Activated naive CD4-positive, alpha-beta T cell treated with anti-CD3 and anti-CD28 coated beads for 36 hours (primary cell): ENCODE measurements at regions not wholly inside any gene's neighbourhood (a gene's known extent, or its start where the extent isn't known, plus 50 kb on each side); places are given as distances from the start of the nearest gene placed in this dataset.
"Not testable (repeated sequence)": the region's sequence is repeated elsewhere in the genome, so short reads cannot be mapped to it uniquely, and the experiment has no call there.

Experiments used
- CTCF ChIA-PET: fragments of 350-600 bp; sonication (Branson Sonifier 250); formaldehyde crosslinking; loops from one replicate; lab custom pipeline; 2021; ENCODE audit warnings: antibody characterized with exemption; lab: Charles Lee
- DNase-seq: peaks from one replicate; pipeline ENCODE4 v3.0.0-alpha.2; 2020
- H3K27ac Mint-ChIP-seq: one replicate; pipeline ENCODE4 v1.8.0; 2021; ENCODE audit warnings: mild to moderate bottlenecking, mixed read lengths
- H3K27me3 Mint-ChIP-seq: one replicate; pipeline ENCODE4 v1.8.0; 2021; ENCODE audit warnings: low read depth, mixed read lengths
- H3K36me3 Mint-ChIP-seq: one replicate; pipeline ENCODE4 v1.8.0; 2021; ENCODE audit warnings: low read depth, mixed read lengths
- H3K4me1 Mint-ChIP-seq: one replicate; pipeline ENCODE4 v1.8.0; 2021; ENCODE audit warnings: low read depth, mixed read lengths
- H3K4me3 Mint-ChIP-seq: one replicate; pipeline ENCODE4 v1.8.0; 2021; ENCODE audit warnings: mild to moderate bottlenecking, moderate library complexity, mixed read lengths
- H3K9me3 Mint-ChIP-seq: one replicate; pipeline ENCODE4 v1.8.0; 2021; ENCODE audit warnings: mixed read lengths
- intact Hi-C: fragments of 100-400 bp; cut with micrococcal nuclease; formaldehyde crosslinking; loops from one replicate; pipeline ENCODE4 v1.15.1; 2023

DNA sequence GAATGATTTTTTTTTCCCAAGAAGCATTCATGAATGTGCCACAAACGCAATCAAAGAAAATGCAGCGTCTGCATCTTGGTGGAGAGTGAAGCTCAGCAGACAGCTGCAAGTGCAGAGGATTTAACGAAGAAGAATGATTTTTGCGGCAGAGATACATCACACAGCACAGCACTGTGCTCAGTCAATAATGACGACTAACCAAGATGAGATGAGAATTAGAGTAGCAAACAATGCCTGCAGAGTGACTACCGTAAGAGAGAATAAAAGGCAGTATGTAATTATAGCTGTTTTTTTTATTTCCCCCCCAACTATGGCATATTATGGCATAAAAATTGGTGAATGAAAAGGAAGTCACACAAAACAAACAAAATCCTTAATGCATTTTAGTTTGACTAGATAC, 218.0 kb upstream of the ROBO1 start:
- H3K27me3 Mint-ChIP-seq, result no peaks in the 10 kb centered on the region
- H3K9me3 Mint-ChIP-seq, result peaks cover 20% of the 10 kb centered on the region
- no peak overlapping the region for H3K27ac Mint-ChIP-seq
- peaks cover 3% of the 10 kb centered on the region for H3K36me3 Mint-ChIP-seq
- CTCF ChIA-PET, result no interaction called here
- DNase-seq, result no peak
- no peak overlapping the region for H3K4me3 Mint-ChIP-seq
- intact Hi-C loops, result no loop called here
- H3K4me1 Mint-ChIP-seq, result no peaks in the 10 kb centered on the region

DNA sequence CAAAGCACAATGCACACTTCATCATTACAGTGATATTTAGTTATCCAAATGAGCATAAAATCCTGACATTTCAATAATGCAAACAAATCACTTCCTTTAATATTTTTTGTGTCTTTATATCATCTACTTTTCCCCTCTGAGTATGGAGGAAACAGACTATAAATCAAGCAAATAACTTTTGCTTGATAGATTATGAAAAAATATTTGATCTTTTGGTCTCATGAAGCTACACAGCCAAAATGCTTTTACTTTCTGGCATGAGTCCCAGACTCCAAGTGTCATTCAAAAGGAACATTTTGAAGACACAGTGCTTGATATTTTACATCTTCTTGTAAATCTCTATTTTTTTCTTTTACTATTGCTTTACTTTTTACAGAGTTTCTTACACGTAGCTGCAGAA, 215.3 kb upstream of the ROBO1 start:
- no peak for DNase-seq
- H3K4me3 Mint-ChIP-seq, result no peak overlapping the region
- intact Hi-C loops, result no loop called here
- CTCF ChIA-PET, result no interaction called here
- peaks cover 16% of the 10 kb centered on the region for H3K9me3 Mint-ChIP-seq
- no peaks in the 10 kb centered on the region for H3K27me3 Mint-ChIP-seq
- H3K4me1 Mint-ChIP-seq, result no peaks in the 10 kb centered on the region
- H3K36me3 Mint-ChIP-seq, result no peaks in the 10 kb centered on the region
- no peak overlapping the region for H3K27ac Mint-ChIP-seq

GRCh38 chr3:79979990-79980389, 212.2 kb upstream of the ROBO1 start:
- Mint-ChIP-seq H3K4me1 (no peaks in the 10 kb centered on the region), H3K9me3 (peaks cover 15% of the 10 kb centered on the region), H3K27me3 (no peaks in the 10 kb centered on the region), H3K27ac (no peak overlapping the region), H3K4me3 (no peak overlapping the region), H3K36me3 (no peaks in the 10 kb centered on the region)
- intact Hi-C loops, result no loop called here
- CTCF ChIA-PET, result no interaction called here
- DNase-seq, result no peak

GRCh38 chr3:79976466-79976865, 208.7 kb upstream of the ROBO1 start:
- Mint-ChIP-seq H3K27me3 (no peaks in the 10 kb centered on the region), H3K4me1 (no peaks in the 10 kb centered on the region), H3K9me3 (peaks cover 12% of the 10 kb centered on the region), H3K36me3 (no peaks in the 10 kb centered on the region), H3K27ac (no peak overlapping the region), H3K4me3 (no peak overlapping the region)
- DNase-seq, result no peak
- intact Hi-C loops, result no loop called here
- CTCF ChIA-PET, result no interaction called here

DNA sequence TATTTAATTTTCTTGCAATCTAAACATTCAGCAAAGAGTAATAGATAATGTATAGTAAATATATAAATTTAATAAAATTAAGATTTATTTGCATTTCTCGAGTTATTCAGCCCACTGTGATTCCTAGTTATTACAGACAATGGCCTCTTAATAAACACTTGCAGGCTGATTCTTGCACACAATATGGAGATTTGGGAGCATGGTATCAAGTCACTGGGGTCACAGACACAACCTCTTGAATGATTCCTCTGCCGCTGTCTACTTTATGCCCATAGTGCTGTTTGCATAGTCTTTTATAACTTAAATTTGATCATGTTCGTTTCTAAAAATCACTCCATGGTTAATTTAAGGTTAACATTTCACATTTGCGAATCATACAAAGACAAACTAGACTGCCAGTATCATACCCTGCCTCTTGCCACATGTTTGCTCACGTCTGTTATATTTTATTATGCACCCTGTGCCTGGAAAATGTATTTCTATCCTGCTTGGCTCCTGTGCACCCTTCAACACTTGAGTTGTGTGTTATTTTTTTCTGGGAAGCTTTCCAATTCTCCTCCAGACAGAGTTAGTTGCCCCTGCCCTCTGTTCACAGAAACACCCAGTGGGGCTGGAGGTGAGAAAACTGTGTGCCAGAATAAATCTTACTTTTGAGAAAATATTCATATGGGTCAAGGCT, 206.3 kb upstream of the ROBO1 start:
- H3K27ac Mint-ChIP-seq, result no peak overlapping the region
- CTCF ChIA-PET, result no interaction called here
- no peak for DNase-seq
- no peaks in the 10 kb centered on the region for H3K4me1 Mint-ChIP-seq
- no peaks in the 10 kb centered on the region for H3K36me3 Mint-ChIP-seq
- intact Hi-C loops, result no loop called here
- peaks cover 12% of the 10 kb centered on the region for H3K9me3 Mint-ChIP-seq
- H3K27me3 Mint-ChIP-seq, result no peaks in the 10 kb centered on the region
- H3K4me3 Mint-ChIP-seq, result no peak overlapping the region

GRCh38 chr3:79973482-79973881, 205.7 kb upstream of the ROBO1 start:
- peaks cover 10% of the 10 kb centered on the region for H3K9me3 Mint-ChIP-seq
- CTCF ChIA-PET, result no interaction called here
- H3K4me3 Mint-ChIP-seq, result no peak overlapping the region
- H3K4me1 Mint-ChIP-seq, result no peaks in the 10 kb centered on the region
- intact Hi-C loops, result no loop called here
- no peak overlapping the region for H3K27ac Mint-ChIP-seq
- H3K36me3 Mint-ChIP-seq, result no peaks in the 10 kb centered on the region
- no peaks in the 10 kb centered on the region for H3K27me3 Mint-ChIP-seq
- DNase-seq, result no peak

GRCh38 chr3:79968418-79968817, 200.6 kb upstream of the ROBO1 start:
- no peak for DNase-seq
- H3K27me3 Mint-ChIP-seq, result no peaks in the 10 kb centered on the region
- no peaks in the 10 kb centered on the region for H3K4me1 Mint-ChIP-seq
- H3K27ac Mint-ChIP-seq, result no peak overlapping the region
- no peaks in the 10 kb centered on the region for H3K36me3 Mint-ChIP-seq
- CTCF ChIA-PET, result no interaction called here
- H3K4me3 Mint-ChIP-seq, result no peak overlapping the region
- intact Hi-C loops, result no loop called here
- H3K9me3 Mint-ChIP-seq, result peaks cover 3% of the 10 kb centered on the region

- DNase-seq, result no peak
- H3K4me1 Mint-ChIP-seq, result no peaks in the 10 kb centered on the region
- CTCF ChIA-PET, result no interaction called here
- H3K27me3 Mint-ChIP-seq, result no peaks in the 10 kb centered on the region
- no peaks in the 10 kb centered on the region for H3K36me3 Mint-ChIP-seq
- no peak overlapping the region for H3K27ac Mint-ChIP-seq
- H3K4me3 Mint-ChIP-seq, result no peak overlapping the region
- intact Hi-C loops, result no loop called here
- peaks cover 7% of the 10 kb centered on the region for H3K9me3 Mint-ChIP-seq
These were observed 192.8 kb upstream of the ROBO1 start for GRCh38 chr3:79960594-79960993.

- Mint-ChIP-seq H3K27me3 (no peaks in the 10 kb centered on the region), H3K27ac (no peak overlapping the region), H3K4me3 (no peak overlapping the region), H3K9me3 (peaks cover 6% of the 10 kb centered on the region), H3K36me3 (no peaks in the 10 kb centered on the region), H3K4me1 (no peaks in the 10 kb centered on the region)
- intact Hi-C loops, result no loop called here
- CTCF ChIA-PET, result no interaction called here
- DNase-seq, result no peak
These were observed 189.3 kb upstream of the ROBO1 start for GRCh38 chr3:79957066-79957465.

DNA sequence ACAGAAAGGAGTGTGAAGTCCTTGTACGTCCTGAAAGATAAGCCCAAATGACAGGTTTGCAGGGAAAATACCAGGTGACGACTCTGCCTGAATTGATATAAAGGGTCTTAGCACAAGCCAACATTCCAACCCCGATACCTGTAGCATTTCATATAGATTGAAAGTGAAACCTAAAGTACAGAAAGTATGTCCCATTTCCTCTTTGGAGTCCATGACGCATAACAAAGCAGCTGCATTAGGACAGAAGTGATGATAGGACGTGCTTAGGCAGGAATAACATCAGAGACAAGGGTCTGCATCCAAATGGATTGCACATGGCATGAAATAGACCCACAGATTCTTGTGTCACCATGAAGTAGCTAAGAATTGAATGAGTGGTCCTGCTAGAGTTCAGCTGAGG, 187.0 kb upstream of the ROBO1 start:
- H3K9me3 Mint-ChIP-seq, result peaks cover 10% of the 10 kb centered on the region
- H3K4me3 Mint-ChIP-seq, result no peak overlapping the region
- H3K36me3 Mint-ChIP-seq, result no peaks in the 10 kb centered on the region
- intact Hi-C loops, result no loop called here
- H3K27me3 Mint-ChIP-seq, result no peaks in the 10 kb centered on the region
- H3K4me1 Mint-ChIP-seq, result no peaks in the 10 kb centered on the region
- CTCF ChIA-PET, result no interaction called here
- DNase-seq, result no peak
- no peak overlapping the region for H3K27ac Mint-ChIP-seq

DNA sequence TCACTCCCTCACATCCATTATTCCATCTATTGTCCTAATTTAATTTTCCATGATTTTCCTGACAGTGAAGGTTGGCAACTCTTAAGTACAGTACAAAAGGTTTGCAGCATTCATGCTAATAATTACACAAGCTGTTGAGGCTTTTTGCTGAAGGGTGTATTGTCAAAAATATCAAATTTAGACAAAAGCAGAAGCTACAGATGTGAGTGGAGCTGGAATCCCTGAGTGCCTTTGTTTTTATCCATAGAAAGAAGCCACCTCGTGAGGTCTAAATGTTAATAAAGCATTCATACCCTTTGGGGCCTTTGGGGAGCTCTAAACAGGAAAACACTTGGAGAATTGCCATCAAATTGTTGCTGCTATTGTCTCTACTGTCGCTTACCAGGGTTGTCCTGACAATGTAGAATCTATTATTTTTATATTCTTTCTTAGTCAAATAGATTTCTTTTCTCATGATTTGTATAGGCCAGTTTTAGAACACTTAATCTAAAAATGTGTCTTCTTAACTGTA, 185.8 kb upstream of the ROBO1 start:
- intact Hi-C loops, result no loop called here
- Mint-ChIP-seq H3K27me3 (no peaks in the 10 kb centered on the region), H3K4me3 (no peak overlapping the region), H3K36me3 (no peaks in the 10 kb centered on the region), H3K9me3 (peaks cover 11% of the 10 kb centered on the region), H3K27ac (no peak overlapping the region), H3K4me1 (no peaks in the 10 kb centered on the region)
- CTCF ChIA-PET, result no interaction called here
- DNase-seq, result no peak

GRCh38 chr3:79951426-79951825, 183.6 kb upstream of the ROBO1 start:
- DNase-seq, H3K9me3 Mint-ChIP-seq, H3K36me3 Mint-ChIP-seq, H3K4me3 Mint-ChIP-seq, intact Hi-C loops, H3K4me1 Mint-ChIP-seq, H3K27me3 Mint-ChIP-seq, H3K27ac Mint-ChIP-seq, CTCF ChIA-PET: not testable (repeated sequence)

GRCh38 chr3:79947957-79948356, 180.2 kb upstream of the ROBO1 start:
- Mint-ChIP-seq H3K27me3 (no peaks in the 10 kb centered on the region), H3K9me3 (peaks cover 10% of the 10 kb centered on the region), H3K4me3 (no peak overlapping the region), H3K27ac (no peak overlapping the region), H3K4me1 (no peaks in the 10 kb centered on the region), H3K36me3 (no peaks in the 10 kb centered on the region)
- CTCF ChIA-PET, result no interaction called here
- no peak for DNase-seq
- intact Hi-C loops, result no loop called here
